HK-2 (cell line): ENCODE measurements at regions not wholly inside any gene's neighbourhood (a gene's known extent, or its start where the extent isn't known, plus 50 kb on each side); places are given as distances from the start of the nearest gene placed in this dataset.

Experiments
- DNase-seq: peaks from one replicate; pipeline ENCODE4 v3.0.0-alpha.2; 2018; ENCODE audit not compliant: unreplicated experiment

- DNase-seq = no peak
Observed at GRCh38 chr21:41632748-41633475, 125.0 kb upstream of the TMPRSS2 start.

DNA sequence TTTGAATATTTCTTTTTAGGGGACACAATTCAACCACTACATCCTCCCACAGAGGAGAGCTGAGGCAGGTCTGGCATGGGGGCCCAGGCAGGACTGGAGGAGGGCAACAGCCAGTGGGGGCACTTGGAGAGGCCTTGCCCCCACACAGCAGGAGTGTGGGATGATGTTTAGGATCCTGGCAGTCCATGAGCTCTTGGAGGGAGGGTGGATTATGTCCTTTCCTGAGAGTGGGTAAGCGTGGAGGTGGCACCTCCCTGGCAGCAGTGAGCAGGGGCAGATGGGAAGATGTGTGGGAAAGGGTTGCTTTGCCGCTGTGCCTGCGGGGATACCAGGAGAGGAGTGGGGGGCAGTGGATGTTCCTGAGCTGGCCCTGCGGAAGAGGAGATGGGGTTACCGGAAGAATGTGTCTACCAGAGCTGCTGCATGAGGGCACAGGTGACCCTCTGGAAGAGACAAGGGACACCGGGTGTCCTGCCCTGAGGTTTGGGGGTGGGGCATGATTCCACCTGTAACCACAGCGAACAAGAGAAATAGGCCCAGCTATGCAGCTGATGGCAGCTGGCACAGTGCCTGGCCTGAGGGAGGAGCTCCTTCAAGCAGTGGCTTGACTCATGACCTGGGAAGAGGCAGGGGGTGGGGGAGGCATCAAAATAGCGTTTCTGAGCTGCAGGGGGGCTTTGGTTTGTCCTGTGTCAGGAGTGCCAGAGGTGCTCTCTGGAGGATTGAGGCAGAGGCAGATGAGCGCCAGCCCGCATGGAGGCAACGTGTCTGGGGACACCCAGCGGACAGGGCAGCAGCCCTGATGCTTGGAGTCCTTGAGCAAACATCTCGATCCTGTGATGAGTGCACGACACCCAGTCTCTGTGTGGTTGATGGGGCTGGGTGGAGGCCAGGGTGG is 123.9 kb upstream of the TMPRSS2 start:
- peak; percentile 38 for DNase-seq

DNA sequence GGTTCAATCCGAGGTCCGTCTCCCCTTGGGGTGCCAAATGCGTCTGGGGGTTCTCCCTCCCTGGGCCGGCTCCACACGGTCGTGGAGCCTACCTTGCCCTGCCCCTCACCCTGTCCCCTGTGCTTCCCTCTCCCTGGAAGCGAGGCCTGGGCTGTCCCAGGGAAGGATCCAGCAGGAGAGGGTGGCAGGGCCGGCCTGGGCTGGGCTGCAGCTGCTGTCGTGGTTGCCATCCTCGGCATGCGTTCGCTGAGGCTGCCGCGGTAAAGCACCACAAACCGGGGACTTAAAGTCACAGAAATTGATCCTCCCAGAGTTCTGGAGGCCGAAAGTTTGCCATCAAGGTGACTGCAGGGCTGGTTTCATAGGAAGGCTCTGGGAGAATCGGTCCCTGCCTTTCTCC is 123.0 kb upstream of the TMPRSS2 start:
- no peak for DNase-seq

- DNase-seq = no peak
Observed at GRCh38 chr21:41630249-41630648, 122.3 kb upstream of the TMPRSS2 start.

DNA sequence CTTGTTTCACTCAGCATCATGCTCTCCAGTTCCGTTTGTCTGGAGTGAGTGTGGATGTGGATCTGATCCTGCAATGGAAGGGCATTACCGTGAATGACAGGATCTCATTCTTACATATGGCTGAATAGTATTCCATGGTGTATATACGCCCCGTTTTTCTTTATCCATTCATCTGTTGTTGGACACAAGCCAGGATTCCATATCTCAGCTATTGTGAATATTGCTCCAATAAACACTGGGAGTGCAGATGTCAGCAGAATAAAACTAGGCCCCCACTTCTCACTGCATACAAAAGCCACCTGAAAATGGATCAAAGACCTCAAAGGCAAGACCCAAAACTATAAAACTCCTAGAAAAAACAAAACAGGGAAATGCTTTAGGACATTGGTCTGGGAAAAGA is 120.3 kb upstream of the TMPRSS2 start:
- DNase-seq = no peak

DNA sequence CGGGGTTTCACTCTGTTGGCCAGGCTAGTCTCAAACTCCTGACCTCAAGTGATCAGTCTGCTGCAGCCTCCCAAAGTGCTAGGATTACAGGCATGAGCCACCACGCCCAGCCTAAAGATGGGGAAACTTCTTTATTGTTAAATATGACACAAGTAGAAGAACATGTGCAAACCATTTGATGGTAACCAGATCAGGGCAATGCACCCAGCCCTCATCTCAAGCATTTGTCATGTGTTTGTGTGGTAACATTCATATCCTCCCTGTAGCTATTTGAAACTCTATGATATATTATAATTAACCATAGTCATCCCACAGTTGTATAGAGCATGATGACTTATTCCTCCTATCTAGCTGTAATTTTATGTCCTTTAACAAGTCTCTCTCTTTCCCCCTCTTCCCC is 119.5 kb upstream of the TMPRSS2 start:
- DNase-seq = no peak

GRCh38 chr21:41626021-41626420 is 118.1 kb upstream of the TMPRSS2 start:
- no peak for DNase-seq

- no peak for DNase-seq
Observed at GRCh38 chr21:41625428-41625827, 117.5 kb upstream of the TMPRSS2 start.

GRCh38 chr21:41624674-41625310 is 116.8 kb upstream of the TMPRSS2 start:
- DNase-seq = no peak

- DNase-seq = no peak
Observed at GRCh38 chr21:41623945-41624344, 116.0 kb upstream of the TMPRSS2 start.

DNA sequence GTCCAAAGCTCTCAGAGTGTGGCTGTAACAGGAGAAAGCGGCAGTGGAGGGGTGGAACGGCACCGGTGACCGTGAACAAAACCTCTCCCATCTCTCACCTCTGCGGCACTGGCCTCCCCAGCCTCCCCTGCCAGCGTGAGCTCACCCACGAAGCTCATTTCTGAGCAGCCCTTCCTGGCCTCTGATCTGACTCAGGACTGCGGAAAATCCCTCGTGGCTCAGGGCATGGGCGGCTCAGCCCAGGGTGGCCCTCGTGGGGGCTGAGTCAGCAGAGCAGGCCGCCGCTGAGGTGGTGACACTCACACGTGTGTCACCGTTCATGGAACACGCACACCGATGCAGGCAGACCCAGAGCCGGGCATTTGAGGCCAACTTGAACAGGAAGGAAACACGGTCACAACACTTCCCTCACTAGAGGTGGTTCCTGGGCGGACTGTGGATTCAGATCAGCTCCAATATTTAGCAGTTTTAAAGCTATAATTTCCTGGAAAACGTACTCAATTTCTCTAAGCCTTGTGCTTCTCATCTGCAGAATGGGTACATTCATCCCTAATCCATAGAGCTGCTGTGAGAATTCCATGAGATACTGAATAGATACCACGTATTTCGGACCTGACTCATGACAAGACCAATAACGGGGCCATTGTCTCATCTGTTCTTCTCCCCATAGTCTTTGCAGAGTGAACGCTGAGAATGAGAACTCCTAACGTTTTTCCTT is 115.0 kb upstream of the TMPRSS2 start:
- peak; percentile 72 for DNase-seq

GRCh38 chr21:41622201-41622600 is 114.2 kb upstream of the TMPRSS2 start:
- no peak for DNase-seq

- DNase-seq = no peak
Observed at GRCh38 chr21:41621513-41621912, 113.6 kb upstream of the TMPRSS2 start.

- DNase-seq = no peak
Observed at GRCh38 chr21:41620982-41621381, 113.0 kb upstream of the TMPRSS2 start.

GRCh38 chr21:41620541-41620940 is 112.6 kb upstream of the TMPRSS2 start:
- no peak for DNase-seq

- DNase-seq = no peak
Observed at GRCh38 chr21:41616031-41616591, 108.2 kb upstream of the TMPRSS2 start.

DNA sequence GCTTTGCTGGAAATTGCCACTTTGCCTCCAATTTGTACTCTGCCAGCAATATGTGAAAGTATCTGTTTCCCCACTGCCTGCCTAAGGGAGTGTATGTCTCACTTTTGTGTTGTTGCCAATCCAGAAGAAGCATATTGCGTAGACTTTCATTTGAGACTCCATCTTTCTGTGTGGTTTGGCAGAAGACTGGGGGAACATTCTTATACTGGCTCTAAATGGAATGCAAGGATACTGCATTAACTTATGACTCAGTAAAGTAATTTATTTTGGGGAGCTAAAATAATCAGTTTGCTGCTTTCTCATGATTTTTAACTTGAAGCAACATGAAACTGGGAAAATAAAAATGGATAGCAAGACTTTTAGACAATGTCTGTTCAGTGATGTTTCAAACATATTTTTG is 107.7 kb upstream of the TMPRSS2 start:
- no peak for DNase-seq

GRCh38 chr21:41614511-41614910 is 106.6 kb upstream of the TMPRSS2 start:
- no peak for DNase-seq

DNA sequence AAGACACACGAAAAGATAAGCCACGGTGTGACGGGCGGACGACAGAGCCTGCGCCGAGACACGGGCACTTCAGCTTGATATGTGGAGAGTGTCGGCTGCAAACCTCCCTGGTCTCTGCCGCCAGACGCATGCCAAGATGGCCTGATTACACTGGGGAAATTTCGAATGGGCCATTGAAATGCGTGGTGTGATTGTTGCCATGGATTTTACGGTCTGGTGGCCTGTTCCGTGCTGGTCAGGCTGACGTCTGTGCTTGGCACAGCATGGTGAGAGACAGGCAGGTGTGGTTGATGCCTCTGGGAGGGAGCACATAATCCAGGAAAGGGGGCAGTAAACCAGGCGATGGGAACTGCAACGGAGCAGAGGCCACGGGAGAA is 105.6 kb upstream of the TMPRSS2 start:
- DNase-seq = no peak

DNA sequence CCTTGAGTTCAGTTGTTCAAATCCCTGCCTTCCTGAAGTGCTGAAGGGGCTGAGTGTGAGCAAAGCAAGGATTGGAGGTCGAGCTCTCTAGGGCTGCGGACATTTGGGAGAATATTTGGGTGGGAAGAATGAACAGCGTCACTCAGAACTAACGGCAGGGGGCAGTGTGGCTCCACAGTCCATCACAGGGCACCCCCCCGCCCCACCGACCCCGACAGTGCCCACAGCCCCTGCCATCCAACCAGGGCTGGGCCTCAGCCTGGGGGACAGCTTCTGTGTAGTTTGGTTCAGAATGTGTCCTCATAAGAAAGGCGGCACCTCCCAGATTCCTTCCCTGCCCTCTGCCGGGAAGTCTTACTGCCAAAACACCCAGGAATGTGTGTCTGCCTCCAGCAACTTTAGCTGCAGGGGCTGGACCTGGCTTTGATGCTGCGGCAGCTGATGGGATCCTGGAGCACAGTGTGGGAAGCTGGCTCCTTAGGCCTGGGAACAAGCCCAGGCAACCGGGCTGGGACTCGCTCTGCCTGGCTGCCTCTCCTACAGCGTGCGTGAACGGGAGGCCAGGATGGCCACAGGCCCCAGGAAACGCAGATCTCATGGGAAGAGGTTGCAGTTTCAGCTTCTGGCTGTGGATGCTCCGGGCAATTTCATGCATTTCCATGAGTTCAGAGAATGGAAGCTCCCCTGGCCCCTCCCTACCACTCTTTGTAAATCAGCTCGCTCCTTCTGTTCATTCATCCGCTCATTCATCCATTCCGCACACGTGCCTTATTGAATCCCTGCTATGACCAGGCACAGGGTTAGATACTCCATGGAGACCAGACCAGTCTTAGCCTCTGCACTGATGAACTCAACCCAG is 104.9 kb upstream of the TMPRSS2 start:
- DNase-seq = peak; percentile 35
